Endothelial cell of umbilical vein (primary cell): ENCODE measurements at regions not wholly inside any gene's neighbourhood (a gene's known extent, or its start where the extent isn't known, plus 50 kb on each side); places are given as distances from the start of the nearest gene placed in this dataset.

Experiments used
- BruUV-seq: library from RNA; stranded (reverse); fragments of 400-500 nt; replicated peaks from 2 replicates; lab custom pipeline; 2021; lab: Mats Ljungman, UMichigan
- CTCF ChIA-PET: fragments of 300-600, 350-600 bp; sonication (Branson Sonifier 250); formaldehyde crosslinking; loops from one replicate; lab custom pipeline; 2021; ENCODE audit warnings: antibody characterized with exemption, inconsistent platforms; lab: Charles Lee
- POLR2A ChIA-PET: fragments of 300-600, 350-600 bp; sonication (Branson Sonifier 250); formaldehyde crosslinking; loops from one replicate; lab custom pipeline; 2021; ENCODE audit warnings: antibody characterized with exemption, inconsistent platforms; lab: Charles Lee
- DNase-seq: peaks from one replicate; pipeline ENCODE4 v3.0.0-alpha.2; 2011; ENCODE audit warnings: low read depth, low spot score
- FAIRE-seq: peaks from 2 replicates; lab custom pipeline; 2011; peaks lifted over from hg19 to GRCh38; lab: Jason Lieb, UNC
- H2AFZ ChIP-seq: 2 replicates; pipeline ENCODE4 v1.6.0; 2012; ENCODE audit warnings: low read depth, low read length, control low read depth, inconsistent platforms
- H3K27ac ChIP-seq: 2 replicates; pipeline ENCODE4 v1.5.1; 2011; ENCODE audit warnings: low read depth, mild to moderate bottlenecking, control low read depth, low read length, moderate library complexity; ENCODE audit not compliant: insufficient read depth
- H3K27me3 ChIP-seq, 2 experiments: 2 replicates each; pipeline versions ENCODE4 v1.6.0 to v1.6.1; 2011; ENCODE audit warnings: low read length in 2 of 2, mixed read lengths in 1 of 2; ENCODE audit not compliant: control insufficient read depth in 2 of 2, insufficient read depth in 2 of 2
- H3K36me3 ChIP-seq, 2 experiments: 2 replicates in 1 of 2; 3 replicates in 1 of 2; pipeline ENCODE4 v1.5.1; 2011; ENCODE audit warnings: low read length in 2 of 2, mild to moderate bottlenecking in 1 of 2, moderate library complexity in 1 of 2; ENCODE audit not compliant: control insufficient read depth in 2 of 2, insufficient read depth in 2 of 2; ENCODE audit errors: extremely low read depth in 1 of 2
- H3K4me1 ChIP-seq: 3 replicates; pipeline ENCODE4 v1.5.1; 2011; ENCODE audit warnings: mild to moderate bottlenecking, low read length; ENCODE audit not compliant: control insufficient read depth, insufficient read depth; ENCODE audit errors: extremely low read depth
- H3K4me2 ChIP-seq: 2 replicates; pipeline ENCODE4 v1.6.1; 2011; ENCODE audit warnings: low read length, control low read depth, mixed read lengths; ENCODE audit not compliant: insufficient read depth
- H3K4me3 ChIP-seq, 3 experiments: fragments of 200-600 bp in 1 of 3; sonication (generic), shearing (Covaris generic) in 1 of 3; replicated peaks in 1 of 3; 2 replicates each; pipeline ENCODE4 v1.5.1; 2011 to 2016; ENCODE audit warnings: control low read depth in 3 of 3, low read length in 3 of 3, mild to moderate bottlenecking in 2 of 3, inconsistent platforms in 1 of 3, low read depth in 1 of 3, moderate library complexity in 1 of 3; ENCODE audit not compliant: insufficient read depth in 1 of 3
- H3K79me2 ChIP-seq: 2 replicates; pipeline ENCODE4 v1.6.0; 2012; ENCODE audit warnings: low read length, inconsistent platforms; ENCODE audit not compliant: control insufficient read depth, insufficient read depth
- H3K9ac ChIP-seq: replicated peaks from 2 replicates; pipeline ENCODE3; 2011; ENCODE audit warnings: low read length, control low read depth; ENCODE audit not compliant: insufficient read depth; ENCODE audit errors: extremely low read depth
- H3K9me1 ChIP-seq: replicated peaks from 3 replicates; pipeline ENCODE4 v1.6.0; 2011; ENCODE audit warnings: mild to moderate bottlenecking, low read length; ENCODE audit not compliant: control insufficient read depth, insufficient read depth; ENCODE audit errors: extremely low read depth
- H3K9me3 ChIP-seq: replicated peaks from 2 replicates; pipeline ENCODE4 v1.5.1; 2012; ENCODE audit warnings: low read length, inconsistent platforms; ENCODE audit not compliant: control insufficient read depth, insufficient read depth
- H4K20me1 ChIP-seq: replicated peaks from 2 replicates; pipeline ENCODE3; 2011; ENCODE audit warnings: mild to moderate bottlenecking, low read length; ENCODE audit not compliant: control insufficient read depth, insufficient read depth; ENCODE audit errors: extremely low read depth
- EZH2 ChIP-seq: IDR thresholded peaks from 2 replicates; pipeline ENCODE4 v1.6.1; 2012; ENCODE audit warnings: borderline replicate concordance, low read depth, mild to moderate bottlenecking, moderate library complexity, low read length, inconsistent platforms; ENCODE audit not compliant: severe bottlenecking
- FOS ChIP-seq: IDR thresholded peaks from 2 replicates; pipeline ENCODE4 v1.6.1; 2011; ENCODE audit warnings: mild to moderate bottlenecking, low read length, moderate library complexity, borderline replicate concordance; ENCODE audit not compliant: insufficient read depth
- GATA2 ChIP-seq: IDR thresholded peaks from 2 replicates; pipeline ENCODE4 v1.7.0; 2011; ENCODE audit warnings: low read depth, mild to moderate bottlenecking, moderate library complexity, mixed read lengths, low read length; ENCODE audit not compliant: insufficient read length, insufficient read depth
- JUN ChIP-seq: IDR thresholded peaks from 2 replicates; pipeline ENCODE4 v1.6.1; 2011; ENCODE audit warnings: borderline replicate concordance, low read depth; ENCODE audit not compliant: insufficient read length, insufficient read depth
- MYC ChIP-seq: IDR thresholded peaks from one replicate; pipeline ENCODE4 v1.6.1; 2011; ENCODE audit warnings: mild to moderate bottlenecking, low read depth, low read length
- POLR2A ChIP-seq: IDR thresholded peaks from 2 replicates; pipeline ENCODE4 v1.6.1; 2012; ENCODE audit warnings: low read depth, mild to moderate bottlenecking, control low read depth, low read length
- POLR2AphosphoS5 ChIP-seq: IDR thresholded peaks from 2 replicates; pipeline ENCODE4 v1.6.1; 2012; ENCODE audit warnings: low read depth, mild to moderate bottlenecking, control low read depth, low read length, moderate library complexity; ENCODE audit not compliant: insufficient read depth
- dilution Hi-C: fragments of 300-500 bp; cut with MboI; formaldehyde crosslinking; loops from one replicate; pipeline ENCODE4 v1.15.0; 2019; ENCODE audit warnings: low sequenced_read_pairs; ENCODE audit not compliant: extremely low pct_ligation_motif_present
- intact Hi-C: fragments of 100-400 bp; cut with micrococcal nuclease; formaldehyde crosslinking; loops from one replicate; pipeline ENCODE4 v1.10.0; 2022
- TF ChIP-seq, protein P1 (sequence below), 2 donors: IDR thresholded peaks; 1 replicate in 1 of 2; 2 replicates in 1 of 2; pipeline ENCODE4 v1.5.1; 2011; ENCODE audit warnings: low read length in 2 of 2, mild to moderate bottlenecking in 2 of 2, moderate library complexity in 2 of 2, control low read depth in 1 of 2, inconsistent platforms in 1 of 2, low read depth in 1 of 2; ENCODE audit not compliant: insufficient read depth in 1 of 2; ENCODE audit errors: extremely low read depth in 1 of 2
- TF ChIP-seq, protein P2 (sequence below): IDR thresholded peaks from 2 replicates; pipeline ENCODE4 v1.6.1; 2011; ENCODE audit not compliant: insufficient read depth, insufficient read length

DNA sequence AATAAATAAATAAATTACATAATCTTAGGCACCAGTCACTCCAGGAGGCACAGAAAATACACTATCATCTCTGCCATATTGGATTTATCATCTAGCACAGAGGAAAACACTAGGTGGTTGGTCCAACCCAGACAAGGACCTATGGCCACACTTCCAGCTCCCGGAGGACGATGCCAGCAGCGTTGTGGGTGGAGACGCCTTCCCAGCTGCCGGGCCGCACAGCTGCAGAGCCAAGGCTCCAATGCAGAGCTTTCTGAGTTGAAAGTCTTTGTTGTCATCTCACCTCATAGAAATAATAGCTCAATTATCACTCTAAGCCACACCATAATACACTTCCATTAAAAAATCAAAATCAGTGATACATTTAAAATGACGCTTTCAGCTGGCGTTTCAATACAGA lies 457.1 kb upstream of the SALL3 start:
- no peaks in the 10 kb centered on the region for H3K27me3 ChIP-seq
- intact Hi-C loops (no loop called here), dilution Hi-C loops (no loop called here)
- BruUV-seq = no TSS peak
- H3K9ac ChIP-seq = no peak overlapping the region
- H2AFZ ChIP-seq = no peak overlapping the region
- H3K79me2 ChIP-seq = no peaks in the 10 kb centered on the region
- no peaks in the 10 kb centered on the region for H3K4me1 ChIP-seq
- H3K9me1 ChIP-seq = no peaks in the 10 kb centered on the region
- H4K20me1 ChIP-seq = no peaks in the 10 kb centered on the region
- POLR2A ChIA-PET = no interaction called here
- TF ChIP-seq, protein P1, sequence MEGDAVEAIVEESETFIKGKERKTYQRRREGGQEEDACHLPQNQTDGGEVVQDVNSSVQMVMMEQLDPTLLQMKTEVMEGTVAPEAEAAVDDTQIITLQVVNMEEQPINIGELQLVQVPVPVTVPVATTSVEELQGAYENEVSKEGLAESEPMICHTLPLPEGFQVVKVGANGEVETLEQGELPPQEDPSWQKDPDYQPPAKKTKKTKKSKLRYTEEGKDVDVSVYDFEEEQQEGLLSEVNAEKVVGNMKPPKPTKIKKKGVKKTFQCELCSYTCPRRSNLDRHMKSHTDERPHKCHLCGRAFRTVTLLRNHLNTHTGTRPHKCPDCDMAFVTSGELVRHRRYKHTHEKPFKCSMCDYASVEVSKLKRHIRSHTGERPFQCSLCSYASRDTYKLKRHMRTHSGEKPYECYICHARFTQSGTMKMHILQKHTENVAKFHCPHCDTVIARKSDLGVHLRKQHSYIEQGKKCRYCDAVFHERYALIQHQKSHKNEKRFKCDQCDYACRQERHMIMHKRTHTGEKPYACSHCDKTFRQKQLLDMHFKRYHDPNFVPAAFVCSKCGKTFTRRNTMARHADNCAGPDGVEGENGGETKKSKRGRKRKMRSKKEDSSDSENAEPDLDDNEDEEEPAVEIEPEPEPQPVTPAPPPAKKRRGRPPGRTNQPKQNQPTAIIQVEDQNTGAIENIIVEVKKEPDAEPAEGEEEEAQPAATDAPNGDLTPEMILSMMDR (IDR thresholded peaks at IDR 0.05; ENCODE audit: extremely low read depth in 1 of 2, insufficient read depth in 1 of 2, low read depth in 1 of 2, low read length in 2 of 2) = no peak
- TF ChIP-seq POLR2AphosphoS5 (no peak), POLR2A (no peak), MYC (no peak), EZH2 (no peak), FOS (no peak), JUN (no peak), GATA2 (no peak)
- TF ChIP-seq, protein P2, sequence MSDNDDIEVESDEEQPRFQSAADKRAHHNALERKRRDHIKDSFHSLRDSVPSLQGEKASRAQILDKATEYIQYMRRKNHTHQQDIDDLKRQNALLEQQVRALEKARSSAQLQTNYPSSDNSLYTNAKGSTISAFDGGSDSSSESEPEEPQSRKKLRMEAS = no peak
- no peaks in the 10 kb centered on the region for H3K36me3 ChIP-seq
- H3K9me3 ChIP-seq = peaks cover 16% of the 10 kb centered on the region
- FAIRE-seq (no peak), DNase-seq (no peak)
- no peak overlapping the region for H3K27ac ChIP-seq
- H3K4me3 ChIP-seq = no peak overlapping the region
- CTCF ChIA-PET = no interaction called here
- H3K4me2 ChIP-seq = no peak overlapping the region
